CD4-positive, alpha-beta T cell treated with Interleukin-17A for 4 hours (primary cell): ENCODE measurements at regions not wholly inside any gene's neighbourhood (a gene's known extent, or its start where the extent isn't known, plus 50 kb on each side); places are given as distances from the start of the nearest gene placed in this dataset.

ENCODE experiments used
- DNase-seq: peaks from one replicate; pipeline ENCODE4 v3.0.0-alpha.2; 2020; ENCODE audit warnings: mixed read lengths

- no peak for DNase-seq
Observed at GRCh38 chr6:24987446-24988115, 51.8 kb upstream of the RIPOR2 start.

GRCh38 chr6:24988562-24988961 lies 52.8 kb upstream of the RIPOR2 start:
- no peak for DNase-seq

GRCh38 chr6:24990236-24990845 lies 54.6 kb upstream of the RIPOR2 start:
- no peak for DNase-seq

GRCh38 chr6:24990944-24991809 lies 55.4 kb upstream of the RIPOR2 start:
- DNase-seq, result peak; percentile 37

GRCh38 chr6:24991810-24992467 lies 56.2 kb upstream of the RIPOR2 start:
- peak; percentile 84 for DNase-seq

- DNase-seq, result no peak
Observed at GRCh38 chr6:24994812-24995211, 59.1 kb upstream of the RIPOR2 start.

- no peak for DNase-seq
Observed at GRCh38 chr6:24995270-24995669, 59.5 kb upstream of the RIPOR2 start.

- no peak for DNase-seq
Observed at GRCh38 chr6:24996269-24996836, 60.6 kb upstream of the RIPOR2 start.

GRCh38 chr6:24997231-24997630 lies 61.5 kb upstream of the RIPOR2 start:
- no peak for DNase-seq

GRCh38 chr6:24997905-24998304 lies 62.1 kb upstream of the RIPOR2 start:
- DNase-seq, result no peak

GRCh38 chr6:25002326-25003091 lies 66.7 kb upstream of the RIPOR2 start:
- DNase-seq, result no peak

GRCh38 chr6:25004357-25004756 lies 68.6 kb upstream of the RIPOR2 start:
- DNase-seq, result no peak

- DNase-seq, result no peak
Observed at GRCh38 chr6:25005010-25005409, 69.2 kb upstream of the RIPOR2 start.

GRCh38 chr6:25006075-25006474 lies 70.3 kb upstream of the RIPOR2 start:
- no peak for DNase-seq

- DNase-seq, result peak; percentile 46
Observed at GRCh38 chr6:25006565-25007001, 70.8 kb upstream of the RIPOR2 start.

- peak; percentile 51 for DNase-seq
Observed at GRCh38 chr6:25007269-25007699, 71.5 kb upstream of the RIPOR2 start.

GRCh38 chr6:25008707-25009392 lies 73.1 kb upstream of the RIPOR2 start:
- DNase-seq, result no peak

GRCh38 chr6:25009393-25009710 lies 73.6 kb upstream of the RIPOR2 start:
- peak; percentile 15 for DNase-seq

- no peak for DNase-seq
Observed at GRCh38 chr6:25010176-25010575, 74.4 kb upstream of the RIPOR2 start.

- no peak for DNase-seq
Observed at GRCh38 chr6:25010902-25011625, 75.3 kb upstream of the RIPOR2 start.

- DNase-seq, result no peak
Observed at GRCh38 chr6:25012657-25013056, 76.9 kb upstream of the RIPOR2 start.
